ENCODE measurements at regions not wholly inside any gene's neighbourhood (a gene's known extent, or its start where the extent isn't known, plus 50 kb on each side); places are given as distances from the start of the nearest gene placed in this dataset.

- TF ChIP-seq SP1 (IDR thresholded peaks at IDR 0.05) (no peak), SUZ12 (IDR thresholded peaks at IDR 0.05) (no peak), PKNOX1 (IDR thresholded peaks at IDR 0.05) (no peak), LEF1 (IDR thresholded peaks at IDR 0.05; ENCODE audit: borderline replicate concordance) (no peak), NFRKB (IDR thresholded peaks at IDR 0.05) (no peak), ELF4 (IDR thresholded peaks at IDR 0.05) (no peak), BHLHE40 (IDR thresholded peaks at IDR 0.05; ENCODE audit: borderline replicate concordance) (no peak), FOXM1 (IDR thresholded peaks at IDR 0.05; ENCODE audit: borderline replicate concordance) (no peak), FOXK2 (IDR thresholded peaks at IDR 0.05) (no peak), TARDBP (IDR thresholded peaks at IDR 0.05) (no peak), FOXA1 (IDR thresholded peaks at IDR 0.05) (no peak), HDGF (IDR thresholded peaks at IDR 0.05; ENCODE audit: borderline replicate concordance) (no peak), ZNF384 (IDR thresholded peaks at IDR 0.05) (no peak)
Measured at GRCh38 chr13:40215747-40216146, 450.7 kb downstream of the FOXO1 start.
